ENCODE measurements at regions not wholly inside any gene's neighbourhood (a gene's known extent, or its start where the extent isn't known, plus 50 kb on each side); places are given as distances from the start of the nearest gene placed in this dataset.

- no peaks in the 10 kb centered on the region for H3K36me3 ChIP-seq (replicated peaks in 1 of 2; ENCODE audit: control extremely low read depth in 1 of 2, control insufficient read depth in 1 of 2, extremely low read depth in 1 of 2, insufficient read depth in 2 of 2, low read length in 1 of 2)
- POLR2A ChIA-PET, result no interaction called here
- H3K9me3 Mint-ChIP-seq (ENCODE audit: insufficient read depth), result no peaks in the 10 kb centered on the region
- WGBS (ENCODE audit: insufficient coverage), result no CpG with 5 or more reads among the region's 2 CpGs
- H3K4me3 Mint-ChIP-seq, result no peak overlapping the region
- H3K27me3 Mint-ChIP-seq, result no peaks in the 10 kb centered on the region
- H3K4me2 ChIP-seq (replicated peaks; ENCODE audit: low read depth, low read length, poor library complexity, severe bottlenecking), result no peak overlapping the region
- H3K9me3 ChIP-seq (ENCODE audit: control extremely low read depth in 1 of 3, control insufficient read depth in 2 of 3, insufficient read depth in 1 of 3, low read length in 2 of 3), result no peaks in the 10 kb centered on the region
- H3K4me1 ChIP-seq (ENCODE audit: control insufficient read depth in 2 of 2, insufficient read depth in 2 of 2, low read length in 2 of 2), result no peaks in the 10 kb centered on the region
- ATAC-seq (ENCODE audit: low read depth) (no peak), DNase-seq (no peak)
- TF ChIP-seq CTCF (IDR thresholded peaks at IDR 0.05) (no peak), EZH2 (IDR thresholded peaks at IDR 0.05; ENCODE audit: borderline replicate concordance, insufficient read depth, low read depth, low read length, poor library complexity, severe bottlenecking) (no peak)
- H3K9ac ChIP-seq (ENCODE audit: low read length), result no peak overlapping the region
- no peak overlapping the region for H2AFZ ChIP-seq (ENCODE audit: insufficient read depth, low read depth, low read length, poor library complexity, severe bottlenecking)
- CTCF ChIA-PET, result no interaction called here
- H3K27ac Mint-ChIP-seq, result no peak overlapping the region
- H4K20me1 ChIP-seq (ENCODE audit: control insufficient read depth, insufficient read depth, low read length, poor library complexity, severe bottlenecking), result no peaks in the 10 kb centered on the region
- no peak overlapping the region for H3K4me3 ChIP-seq (ENCODE audit: control extremely low read depth in 1 of 5, extremely low read depth in 1 of 5, insufficient read depth in 1 of 5, low read depth in 2 of 5, low read length in 4 of 5)
- intact Hi-C loops (cut with micrococcal nuclease), result no loop called here
- no peak overlapping the region for H3K27ac ChIP-seq (ENCODE audit: low read length in 2 of 2)
- no peaks in the 10 kb centered on the region for H3K4me1 Mint-ChIP-seq
- H3K27me3 ChIP-seq (replicated peaks in 1 of 4; ENCODE audit: control extremely low read depth in 1 of 4, control insufficient read depth in 3 of 4, insufficient read depth in 4 of 4, low read length in 3 of 4), result no peaks in the 10 kb centered on the region
- H3K79me2 ChIP-seq (ENCODE audit: control insufficient read depth, insufficient read depth, low read length), result no peaks in the 10 kb centered on the region
Measured at GRCh38 chr9:13378154-13378553, 98.7 kb upstream of the MPDZ start.

DNA sequence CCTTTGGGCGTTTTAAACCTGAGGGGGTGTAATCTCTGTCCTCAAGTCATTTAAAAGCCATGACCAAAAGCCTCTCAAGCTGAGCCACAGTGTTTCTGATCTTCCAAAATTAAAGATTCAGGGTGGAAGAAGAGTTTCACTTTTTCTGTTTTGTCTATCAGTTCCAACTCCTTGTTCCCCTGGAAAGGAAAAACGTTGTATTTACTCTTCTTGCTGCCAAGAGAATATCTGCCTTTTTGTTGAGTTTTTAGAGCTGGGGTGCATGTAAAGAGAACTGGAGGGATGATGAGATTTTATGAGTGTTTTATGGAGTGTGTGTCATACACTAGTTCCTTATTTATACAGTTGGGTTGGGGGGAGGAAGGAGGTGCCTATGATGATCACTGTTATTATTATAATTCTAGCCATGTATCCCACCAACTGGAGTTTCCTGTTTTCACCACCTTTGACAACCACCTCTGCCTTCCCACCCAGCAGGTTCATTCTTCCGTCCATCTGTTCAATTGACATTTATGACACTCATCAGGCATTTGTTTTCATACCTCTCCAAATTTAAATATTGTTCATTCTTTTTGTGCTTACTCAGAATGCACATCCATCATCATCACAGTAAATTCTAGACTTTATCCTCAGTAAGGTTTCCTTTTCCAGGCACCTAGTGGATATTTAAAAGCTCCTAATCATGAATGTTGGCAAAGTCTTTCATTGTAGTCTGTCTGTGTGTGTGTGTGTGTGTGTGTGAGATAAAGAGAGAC, 97.9 kb upstream of the MPDZ start:
- H3K27me3 ChIP-seq (replicated peaks in 1 of 4; ENCODE audit: control extremely low read depth in 1 of 4, control insufficient read depth in 3 of 4, insufficient read depth in 4 of 4, low read length in 3 of 4), result no peaks in the 10 kb centered on the region
- H3K4me3 ChIP-seq (ENCODE audit: control extremely low read depth in 1 of 5, extremely low read depth in 1 of 5, insufficient read depth in 1 of 5, low read depth in 2 of 5, low read length in 4 of 5), result no peak overlapping the region
- ChIA-PET POLR2A (no interaction called here), CTCF (no interaction called here)
- H3K4me3 Mint-ChIP-seq, result no peak overlapping the region
- no peak overlapping the region for H2AFZ ChIP-seq (ENCODE audit: insufficient read depth, low read depth, low read length, poor library complexity, severe bottlenecking)
- H3K9me3 Mint-ChIP-seq (ENCODE audit: insufficient read depth), result no peaks in the 10 kb centered on the region
- intact Hi-C loops (cut with micrococcal nuclease), result no loop called here
- H3K27me3 Mint-ChIP-seq, result no peaks in the 10 kb centered on the region
- no peaks in the 10 kb centered on the region for H3K4me1 ChIP-seq (ENCODE audit: control insufficient read depth in 2 of 2, insufficient read depth in 2 of 2, low read length in 2 of 2)
- H4K20me1 ChIP-seq (ENCODE audit: control insufficient read depth, insufficient read depth, low read length, poor library complexity, severe bottlenecking), result no peaks in the 10 kb centered on the region
- no peak overlapping the region for H3K4me2 ChIP-seq (replicated peaks; ENCODE audit: low read depth, low read length, poor library complexity, severe bottlenecking)
- no peaks in the 10 kb centered on the region for H3K9me3 ChIP-seq (ENCODE audit: control extremely low read depth in 1 of 3, control insufficient read depth in 2 of 3, insufficient read depth in 1 of 3, low read length in 2 of 3)
- no peak overlapping the region for H3K27ac ChIP-seq (ENCODE audit: low read length in 2 of 2)
- H3K36me3 ChIP-seq (replicated peaks in 1 of 2; ENCODE audit: control extremely low read depth in 1 of 2, control insufficient read depth in 1 of 2, extremely low read depth in 1 of 2, insufficient read depth in 2 of 2, low read length in 1 of 2), result no peaks in the 10 kb centered on the region
- H3K9ac ChIP-seq (ENCODE audit: low read length), result no peak overlapping the region
- ATAC-seq (ENCODE audit: low read depth) (no peak), DNase-seq (no peak)
- WGBS (ENCODE audit: insufficient coverage), result 100% methylated on average over 1 of the region's 3 CpGs
- TF ChIP-seq EZH2 (IDR thresholded peaks at IDR 0.05; ENCODE audit: borderline replicate concordance, insufficient read depth, low read depth, low read length, poor library complexity, severe bottlenecking) (no peak), CTCF (IDR thresholded peaks at IDR 0.05) (no peak)
- no peak overlapping the region for H3K27ac Mint-ChIP-seq
- H3K4me1 Mint-ChIP-seq, result no peaks in the 10 kb centered on the region
- no peaks in the 10 kb centered on the region for H3K79me2 ChIP-seq (ENCODE audit: control insufficient read depth, insufficient read depth, low read length)

Measured in B cell (primary cell).